GM19467 (cell line): ENCODE measurements at regions not wholly inside any gene's neighbourhood (a gene's known extent, or its start where the extent isn't known, plus 50 kb on each side); places are given as distances from the start of the nearest gene placed in this dataset.
"Not testable (repeated sequence)": the region's sequence is repeated elsewhere in the genome, so short reads cannot be mapped to it uniquely, and the experiment has no call there.

ENCODE experiments used
- ATAC-seq: cut with Tn5 transposase; IDR thresholded peaks from one replicate; pipeline ENCODE4 v1.9.1; 2021; ENCODE audit warnings: mild to moderate bottlenecking, moderate library complexity; ENCODE audit not compliant: unreplicated experiment

- ATAC-seq: no peak
Observed at GRCh38 chr18:43936176-43936575, 658.9 kb upstream of the SYT4 start.

- no peak for ATAC-seq
Observed at GRCh38 chr18:43949291-43949690, 672.0 kb upstream of the SYT4 start.

GRCh38 chr18:43950062-43950461 is 672.8 kb upstream of the SYT4 start:
- no peak for ATAC-seq

GRCh38 chr18:43952398-43952797 is 675.1 kb upstream of the SYT4 start:
- no peak for ATAC-seq

- no peak for ATAC-seq
Observed at GRCh38 chr18:43961722-43962121, 684.4 kb upstream of the SYT4 start.

- ATAC-seq: no peak
Observed at GRCh38 chr18:43964666-43965065, 687.4 kb upstream of the SYT4 start.

GRCh38 chr18:43965691-43966090 is 688.4 kb upstream of the SYT4 start:
- no peak for ATAC-seq

- no peak for ATAC-seq
Observed at GRCh38 chr18:43970656-43971055, 693.4 kb upstream of the SYT4 start.

GRCh38 chr18:43978174-43978573 is 700.9 kb upstream of the SYT4 start:
- ATAC-seq: no peak

GRCh38 chr18:43982582-43982981 is 698.1 kb upstream of the SETBP1 start:
- no peak for ATAC-seq

- ATAC-seq: not testable (repeated sequence)
Observed at GRCh38 chr18:43987061-43987460, 693.6 kb upstream of the SETBP1 start.

- no peak for ATAC-seq
Observed at GRCh38 chr18:43992741-43993140, 687.9 kb upstream of the SETBP1 start.

GRCh38 chr18:43994381-43994780 is 686.3 kb upstream of the SETBP1 start:
- ATAC-seq: no peak

GRCh38 chr18:44013871-44014270 is 666.8 kb upstream of the SETBP1 start:
- no peak for ATAC-seq

GRCh38 chr18:44025421-44025820 is 655.3 kb upstream of the SETBP1 start:
- no peak for ATAC-seq

- no peak for ATAC-seq
Observed at GRCh38 chr18:44028109-44028508, 652.6 kb upstream of the SETBP1 start.

GRCh38 chr18:44031063-44031462 is 649.6 kb upstream of the SETBP1 start:
- no peak for ATAC-seq

GRCh38 chr18:44033144-44033701 is 647.5 kb upstream of the SETBP1 start:
- peak; percentile 64 for ATAC-seq

GRCh38 chr18:44035554-44035953 is 645.1 kb upstream of the SETBP1 start:
- no peak for ATAC-seq

- ATAC-seq: no peak
Observed at GRCh38 chr18:44036501-44036900, 644.2 kb upstream of the SETBP1 start.

GRCh38 chr18:44039216-44039615 is 641.5 kb upstream of the SETBP1 start:
- no peak for ATAC-seq

- ATAC-seq: no peak
Observed at GRCh38 chr18:44039826-44040225, 640.9 kb upstream of the SETBP1 start.

GRCh38 chr18:44041553-44041952 is 639.1 kb upstream of the SETBP1 start:
- ATAC-seq: no peak
